ENCODE measurements at regions not wholly inside any gene's neighbourhood (a gene's known extent, or its start where the extent isn't known, plus 50 kb on each side); places are given as distances from the start of the nearest gene placed in this dataset.

DNA sequence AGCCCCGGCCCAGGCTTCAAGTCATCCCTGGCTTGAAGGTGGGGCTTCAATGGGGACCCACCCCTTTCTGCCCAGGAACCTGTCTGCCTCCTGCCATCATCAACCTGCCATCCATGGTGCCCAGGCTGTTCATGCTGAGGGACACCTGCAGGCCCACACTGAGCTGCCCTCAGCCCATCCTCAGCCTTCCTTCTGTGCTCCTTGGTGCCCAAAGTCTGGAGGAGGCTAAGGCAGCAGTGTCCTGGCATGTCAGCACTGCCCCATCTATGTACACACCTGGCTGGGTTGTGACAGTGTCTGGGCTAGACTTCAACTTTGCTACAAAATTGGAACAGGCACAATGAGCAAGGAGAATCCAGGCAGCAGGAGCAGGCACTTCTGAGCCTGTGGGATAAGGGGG lies 745.3 kb upstream of the EPHA6 start:
- TF ChIP-seq EZH2 (IDR thresholded peaks at IDR 0.05; ENCODE audit: low read depth, unreplicated experiment) (no peak), EZH2phosphoT487 (IDR thresholded peaks at IDR 0.05; ENCODE audit: unreplicated experiment) (no peak), CTCF (conservative IDR thresholded peaks at IDR 0.05; ENCODE audit: low read depth in 2 of 2) (no peak), POLR2AphosphoS5 (IDR thresholded peaks at IDR 0.05; ENCODE audit: low read depth) (no peak)

All from GM23338 (cell line).